Mucosa of descending colon (tissue), 3 donors: ENCODE measurements at regions not wholly inside any gene's neighbourhood (a gene's known extent, or its start where the extent isn't known, plus 50 kb on each side); places are given as distances from the start of the nearest gene placed in this dataset.

Experiments
- ATAC-seq: fragments of 200-7000 bp; cut with Tn5 transposase; one replicate; pipeline ENCODE4 v1.9.1; 2020; ENCODE audit warnings: mild to moderate bottlenecking, moderate library complexity
- DNase-seq, 3 donors: peaks; one replicate each; pipeline ENCODE4 v3.0.0-alpha.2; 2020
- H3K36me3 ChIP-seq: fragments of 200-600 bp; one replicate; pipeline ENCODE4 v1.8.0; 2021; ENCODE audit warnings: low read depth, mild to moderate bottlenecking
- H3K4me1 ChIP-seq: fragments of 200-600 bp; one replicate; pipeline ENCODE4 v1.8.0; 2021; ENCODE audit warnings: low read depth, mild to moderate bottlenecking
- H3K4me3 ChIP-seq: fragments of 200-600 bp; one replicate; pipeline ENCODE4 v1.8.0; 2021; ENCODE audit warnings: mild to moderate bottlenecking
- H3K9me3 ChIP-seq: fragments of 200-600 bp; one replicate; pipeline ENCODE4 v1.8.0; 2021; ENCODE audit warnings: mild to moderate bottlenecking
- CTCF ChIP-seq: fragments of 200-600 bp; IDR thresholded peaks from one replicate; pipeline ENCODE4 v1.8.0; 2022; ENCODE audit warnings: antibody characterized with exemption, mild to moderate bottlenecking
- intact Hi-C, 2 donors: fragments of 100-400 bp; cut with DNase I in 1 of 2; cut with micrococcal nuclease in 1 of 2; formaldehyde crosslinking; loops; one replicate each; pipeline versions ENCODE4 v1.11.0 to v1.11.1; 2022; cut with DNase I, micrococcal nuclease
- donor health status: DM: no; HTN: no; CAD: no; lungs with moderate emphysema.
- donor health status: DM: no; HTN: no; CAD: no.
- donor health status: DM: no; HTN: yes; CAD: no.

GRCh38 chr22:49053578-49053977 lies 774.1 kb downstream of the BRD1 start:
- no peaks in the 10 kb centered on the region for H3K36me3 ChIP-seq
- no peaks in the 10 kb centered on the region for H3K4me1 ChIP-seq
- ATAC-seq (no peak), DNase-seq (no peak)
- no peak for TF ChIP-seq CTCF
- H3K4me3 ChIP-seq = no peak overlapping the region
- no peaks in the 10 kb centered on the region for H3K9me3 ChIP-seq
- intact Hi-C loops = no loop called here

- H3K4me3 ChIP-seq = no peak overlapping the region
Observed at GRCh38 chr22:49052560-49052959, 775.1 kb downstream of the BRD1 start.

GRCh38 chr22:49052023-49052538 lies 775.6 kb downstream of the BRD1 start:
- TF ChIP-seq CTCF = no peak
- Histone ChIP-seq H3K4me3 (peak overlapping the region; percentile 9), H3K4me1 (no peaks in the 10 kb centered on the region), H3K9me3 (no peaks in the 10 kb centered on the region), H3K36me3 (no peaks in the 10 kb centered on the region)
- DNase-seq (peak in 2 of 3 donors; percentile 23 to 51), ATAC-seq (peak; percentile 42)
- intact Hi-C loops = no loop called here

More at GRCh38 chr22:49052560-49052959, 775.1 kb downstream of the BRD1 start:
- no peaks in the 10 kb centered on the region for H3K4me1 ChIP-seq
- ATAC-seq = no peak
- intact Hi-C loops = no loop called here
- no peak for TF ChIP-seq CTCF
- no peaks in the 10 kb centered on the region for H3K36me3 ChIP-seq
- no peaks in the 10 kb centered on the region for H3K9me3 ChIP-seq
- no peak for DNase-seq

GRCh38 chr22:49051491-49052022 lies 776.1 kb downstream of the BRD1 start:
- no peak for ATAC-seq
- no peak overlapping the region for H3K4me3 ChIP-seq
- H3K9me3 ChIP-seq = no peaks in the 10 kb centered on the region
- TF ChIP-seq CTCF = no peak
- H3K36me3 ChIP-seq = no peaks in the 10 kb centered on the region
- intact Hi-C loops = no loop called here
- DNase-seq = no peak
- no peaks in the 10 kb centered on the region for H3K4me1 ChIP-seq

GRCh38 chr22:49049691-49050090 lies 778.0 kb downstream of the BRD1 start:
- no peak for DNase-seq
- intact Hi-C loops = no loop called here
- Histone ChIP-seq H3K4me1 (no peaks in the 10 kb centered on the region), H3K4me3 (no peak overlapping the region), H3K36me3 (no peaks in the 10 kb centered on the region), H3K9me3 (no peaks in the 10 kb centered on the region)
- ATAC-seq = no peak
- no peak for TF ChIP-seq CTCF

- TF ChIP-seq CTCF = no peak
Observed at GRCh38 chr22:49048591-49048990, 779.1 kb downstream of the BRD1 start.

More at GRCh38 chr22:49048591-49048990, 779.1 kb downstream of the BRD1 start:
- DNase-seq (no peak), ATAC-seq (no peak)
- no peak overlapping the region for H3K4me3 ChIP-seq
- H3K9me3 ChIP-seq = no peaks in the 10 kb centered on the region
- no peaks in the 10 kb centered on the region for H3K4me1 ChIP-seq
- H3K36me3 ChIP-seq = no peaks in the 10 kb centered on the region
- intact Hi-C loops = no loop called here
